Mesothelial cell of epicardium (in vitro differentiated cells): ENCODE measurements at regions not wholly inside any gene's neighbourhood (a gene's known extent, or its start where the extent isn't known, plus 50 kb on each side); places are given as distances from the start of the nearest gene placed in this dataset.
A peak's percentile ranks its signal among the peaks of the same experiment; 100 is the strongest.

Experiments used
- DNase-seq, 2 experiments: peaks; one replicate each; pipeline ENCODE4 v3.0.0; 2021; ENCODE audit warnings: low spot score in 2 of 2; ENCODE audit not compliant: unreplicated experiment in 2 of 2
- H3K27ac Mint-ChIP-seq: 2 replicates; pipeline ENCODE4 v1.8.0; 2021; ENCODE audit warnings: mixed read lengths
- H3K27me3 Mint-ChIP-seq: 2 replicates; pipeline ENCODE4 v1.8.0; 2021; ENCODE audit warnings: low read depth, mixed read lengths
- H3K36me3 Mint-ChIP-seq: 2 replicates; pipeline ENCODE4 v1.8.0; 2021; ENCODE audit warnings: mixed read lengths
- H3K4me1 Mint-ChIP-seq: 2 replicates; pipeline ENCODE4 v1.8.0; 2021; ENCODE audit warnings: mixed read lengths
- H3K4me3 Mint-ChIP-seq: 2 replicates; pipeline ENCODE4 v1.8.0; 2021; ENCODE audit warnings: mild to moderate bottlenecking, moderate library complexity, mixed read lengths
- H3K9me3 Mint-ChIP-seq: 2 replicates; pipeline ENCODE4 v1.8.0; 2021; ENCODE audit warnings: mixed read lengths
- CTCF ChIP-seq: fragments of 200-600 bp; sonication (generic); IDR thresholded peaks from one replicate; pipeline ENCODE4 v1.5.0; 2021; ENCODE audit warnings: antibody characterized with exemption; ENCODE audit not compliant: unreplicated experiment

GRCh38 chr15:69758810-69759790 lies 306.5 kb downstream of the RPLP1 start:
- Mint-ChIP-seq H3K4me1 (peaks cover 13% of the 10 kb centered on the region), H3K27ac (no peak overlapping the region), H3K9me3 (no peaks in the 10 kb centered on the region), H3K27me3 (peaks cover 32% of the 10 kb centered on the region), H3K36me3 (no peaks in the 10 kb centered on the region), H3K4me3 (no peak overlapping the region)
- no peak for DNase-seq
- no peak for TF ChIP-seq CTCF

GRCh38 chr15:69760258-69760845 lies 307.7 kb downstream of the RPLP1 start:
- peaks cover 23% of the 10 kb centered on the region for H3K27me3 Mint-ChIP-seq
- H3K9me3 Mint-ChIP-seq = no peaks in the 10 kb centered on the region
- no peak overlapping the region for H3K4me3 Mint-ChIP-seq
- no peaks in the 10 kb centered on the region for H3K36me3 Mint-ChIP-seq
- TF ChIP-seq CTCF = no peak
- no peak overlapping the region for H3K27ac Mint-ChIP-seq
- H3K4me1 Mint-ChIP-seq = peaks cover 13% of the 10 kb centered on the region
- DNase-seq = no peak

- no peak for DNase-seq
- TF ChIP-seq CTCF = no peak
- Mint-ChIP-seq H3K9me3 (no peaks in the 10 kb centered on the region), H3K27me3 (peaks cover 22% of the 10 kb centered on the region), H3K4me1 (peaks cover 9% of the 10 kb centered on the region), H3K36me3 (no peaks in the 10 kb centered on the region), H3K4me3 (no peak overlapping the region), H3K27ac (peak overlapping the region; percentile 22)
Observed at GRCh38 chr15:69760890-69761568, 308.4 kb downstream of the RPLP1 start.

DNA sequence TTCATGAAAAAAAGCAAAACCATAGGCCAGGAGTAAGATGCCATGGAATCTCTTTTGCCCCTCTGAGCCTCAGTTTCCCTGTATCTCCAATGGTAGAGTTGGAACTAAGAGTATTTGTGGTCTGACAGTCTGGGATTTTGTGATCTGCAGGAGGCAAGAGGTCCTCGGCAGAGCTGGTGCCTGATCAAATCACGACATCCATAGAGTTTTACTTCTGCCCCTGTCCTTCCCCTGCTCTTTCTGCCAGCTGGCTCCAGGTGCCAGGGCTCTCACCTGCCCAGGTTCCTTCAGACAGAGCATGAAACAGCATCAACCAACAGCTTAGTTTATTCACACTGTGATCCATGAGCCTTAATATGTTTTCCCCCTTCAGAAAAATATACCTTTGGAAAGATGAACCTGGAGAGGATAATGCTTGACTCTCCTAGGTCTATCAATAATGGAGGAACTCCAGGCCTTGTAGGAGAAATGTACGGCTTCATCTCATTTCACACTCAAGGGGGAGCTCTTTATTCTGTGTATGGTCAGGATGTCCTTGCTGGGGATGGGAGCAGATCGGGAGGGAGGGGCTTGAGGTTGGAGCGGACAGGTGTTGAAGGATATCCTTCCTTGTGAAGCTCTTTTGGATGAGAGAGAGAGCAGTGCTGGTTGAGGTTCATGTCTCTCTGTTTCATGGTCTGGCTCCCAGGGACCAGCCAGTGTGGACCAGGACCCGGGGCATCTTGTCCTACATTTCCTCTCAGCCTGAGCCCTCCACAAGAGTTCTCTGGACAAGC lies 309.9 kb downstream of the RPLP1 start:
- no peak for TF ChIP-seq CTCF
- no peak overlapping the region for H3K27ac Mint-ChIP-seq
- H3K36me3 Mint-ChIP-seq = no peaks in the 10 kb centered on the region
- no peak for DNase-seq
- peaks cover 23% of the 10 kb centered on the region for H3K27me3 Mint-ChIP-seq
- H3K4me3 Mint-ChIP-seq = no peak overlapping the region
- peaks cover 9% of the 10 kb centered on the region for H3K4me1 Mint-ChIP-seq
- no peaks in the 10 kb centered on the region for H3K9me3 Mint-ChIP-seq

DNA sequence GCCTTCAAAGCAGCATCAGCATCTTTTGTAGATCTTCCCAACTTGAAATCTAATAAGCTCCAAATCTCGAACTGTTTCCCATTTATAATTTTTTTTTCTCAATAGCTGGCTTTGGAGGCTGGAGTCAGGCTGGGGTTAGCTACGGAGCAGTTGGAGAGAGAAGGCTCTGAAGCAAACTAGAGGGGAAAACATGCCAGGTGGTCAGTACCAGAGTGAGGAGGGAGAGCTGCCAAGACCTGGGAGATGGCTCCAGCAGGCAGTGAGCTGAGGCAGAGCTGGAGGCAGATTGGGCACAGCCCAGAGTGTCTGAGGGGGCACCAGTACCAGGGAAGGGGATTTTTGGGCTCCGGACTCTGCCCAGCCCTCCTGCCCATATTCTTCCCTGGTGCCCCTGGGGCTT lies 311.2 kb downstream of the RPLP1 start:
- Mint-ChIP-seq H3K4me3 (no peak overlapping the region), H3K27ac (no peak overlapping the region)

More for the DNA sequence above, 311.2 kb downstream of the RPLP1 start:
- no peak for TF ChIP-seq CTCF
- peaks cover 9% of the 10 kb centered on the region for H3K4me1 Mint-ChIP-seq
- no peak for DNase-seq
- no peaks in the 10 kb centered on the region for H3K36me3 Mint-ChIP-seq
- H3K27me3 Mint-ChIP-seq = peaks cover 23% of the 10 kb centered on the region
- no peaks in the 10 kb centered on the region for H3K9me3 Mint-ChIP-seq
